GM21515 (cell line): ENCODE measurements at regions not wholly inside any gene's neighbourhood (a gene's known extent, or its start where the extent isn't known, plus 50 kb on each side); places are given as distances from the start of the nearest gene placed in this dataset.
"Not testable (repeated sequence)": the region's sequence is repeated elsewhere in the genome, so short reads cannot be mapped to it uniquely, and the experiment has no call there.

Experiments used
- ATAC-seq: cut with Tn5 transposase; IDR thresholded peaks from one replicate; pipeline ENCODE4 v1.9.1; 2021; ENCODE audit not compliant: unreplicated experiment

DNA sequence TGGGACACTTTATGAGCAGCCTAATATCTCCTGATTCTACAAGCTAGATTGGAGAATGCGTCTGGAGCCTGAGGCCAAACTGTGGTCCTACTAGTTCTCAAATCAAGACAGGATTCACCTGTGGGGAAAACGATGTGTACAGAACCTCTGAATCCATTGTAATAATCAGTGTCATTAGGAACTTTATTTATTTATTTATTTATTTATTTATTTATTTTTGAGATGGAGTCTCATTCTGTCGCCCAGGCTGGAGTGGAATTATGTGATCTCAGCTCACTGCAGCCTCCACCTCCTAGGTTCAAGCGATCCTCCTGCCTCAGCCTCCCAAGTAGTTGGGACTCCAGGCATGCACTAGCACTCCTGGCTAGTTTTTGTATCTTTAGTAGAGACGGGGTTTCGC lies 52.6 kb upstream of the KIF26B start:
- not testable (repeated sequence) for ATAC-seq

GRCh38 chr1:245099401-245099800 lies 55.4 kb upstream of the KIF26B start:
- no peak for ATAC-seq

DNA sequence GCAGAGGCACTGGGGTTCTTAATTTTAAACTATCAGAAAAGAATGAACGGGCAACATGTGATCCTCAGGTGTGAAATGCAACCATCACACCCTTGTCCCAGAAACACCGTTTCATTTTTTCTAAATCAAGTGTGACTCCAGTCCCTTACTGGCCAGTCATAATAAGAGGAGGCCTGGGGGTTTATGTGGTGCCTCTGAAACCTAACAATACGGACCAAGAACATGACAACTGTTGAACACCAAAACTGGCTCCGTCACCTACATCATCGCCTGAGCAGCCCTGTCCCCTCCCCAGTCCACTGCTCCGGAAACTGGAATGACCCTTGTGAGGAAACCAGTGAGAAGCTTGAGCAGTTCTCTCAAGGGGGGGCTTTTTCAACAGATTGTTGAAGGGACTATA lies 55.9 kb upstream of the KIF26B start:
- ATAC-seq, result no peak

- no peak for ATAC-seq
Measured at GRCh38 chr1:245096311-245097066, 58.3 kb upstream of the KIF26B start.

GRCh38 chr1:245095903-245096302 lies 58.9 kb upstream of the KIF26B start:
- no peak for ATAC-seq

DNA sequence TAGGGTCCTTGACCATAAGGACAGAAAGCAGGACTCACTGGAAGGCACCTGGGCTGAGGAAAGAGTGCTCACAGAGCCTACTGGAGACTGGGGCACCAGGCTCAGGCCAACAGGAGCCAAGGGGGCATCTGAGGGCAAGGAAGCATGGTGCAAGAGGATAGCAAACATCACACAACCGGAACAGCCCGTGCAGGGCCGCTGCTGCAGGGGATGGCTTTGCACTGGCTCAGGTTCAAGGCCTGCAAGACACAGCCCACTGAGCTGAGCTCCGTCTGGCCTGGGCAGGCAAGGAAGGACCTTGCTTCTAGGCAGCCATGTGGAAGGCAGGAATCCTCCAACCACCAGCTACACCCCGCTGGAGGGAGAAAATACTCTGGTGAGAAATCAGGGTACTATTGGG lies 59.8 kb upstream of the KIF26B start:
- no peak for ATAC-seq

DNA sequence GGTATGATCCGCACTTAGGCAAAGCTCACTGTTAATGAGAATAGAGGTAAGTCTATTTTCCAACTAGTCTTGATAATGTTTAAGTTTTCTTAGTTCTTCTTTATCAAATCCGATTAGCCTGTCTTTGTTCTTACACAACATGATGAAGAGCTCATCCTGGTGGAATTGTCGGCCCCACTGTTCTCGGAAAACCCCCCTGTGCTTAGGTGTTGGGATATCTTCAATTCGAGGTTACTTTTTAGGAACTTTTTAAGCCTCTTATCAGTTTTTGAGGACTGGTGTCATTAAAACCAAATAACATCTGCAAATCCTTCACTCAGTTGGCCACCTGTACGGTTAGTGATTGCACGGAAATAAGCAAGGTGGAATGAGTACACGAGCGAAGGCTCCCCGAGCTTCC lies 60.7 kb upstream of the KIF26B start:
- no peak for ATAC-seq

DNA sequence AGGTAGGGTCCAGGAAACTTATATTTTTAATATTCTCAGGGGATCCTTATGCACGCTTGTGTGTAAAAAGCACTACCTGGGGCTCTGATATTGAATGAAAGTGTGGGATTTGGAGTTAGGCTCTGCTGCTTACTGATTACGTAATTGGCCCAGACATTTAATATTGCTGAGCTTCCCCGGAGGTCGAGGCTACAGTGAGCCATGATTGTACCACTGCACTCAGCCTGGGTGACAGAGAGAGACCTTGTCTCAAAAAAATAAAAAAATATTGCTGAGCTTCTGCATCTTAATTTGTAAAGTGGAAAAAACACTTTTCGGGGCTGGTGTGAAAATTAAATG lies 62.2 kb upstream of the KIF26B start:
- ATAC-seq, result no peak

GRCh38 chr1:245091818-245092637 lies 62.8 kb upstream of the KIF26B start:
- ATAC-seq, result no peak

- ATAC-seq, result no peak
Measured at GRCh38 chr1:245091171-245091621, 63.6 kb upstream of the KIF26B start.

DNA sequence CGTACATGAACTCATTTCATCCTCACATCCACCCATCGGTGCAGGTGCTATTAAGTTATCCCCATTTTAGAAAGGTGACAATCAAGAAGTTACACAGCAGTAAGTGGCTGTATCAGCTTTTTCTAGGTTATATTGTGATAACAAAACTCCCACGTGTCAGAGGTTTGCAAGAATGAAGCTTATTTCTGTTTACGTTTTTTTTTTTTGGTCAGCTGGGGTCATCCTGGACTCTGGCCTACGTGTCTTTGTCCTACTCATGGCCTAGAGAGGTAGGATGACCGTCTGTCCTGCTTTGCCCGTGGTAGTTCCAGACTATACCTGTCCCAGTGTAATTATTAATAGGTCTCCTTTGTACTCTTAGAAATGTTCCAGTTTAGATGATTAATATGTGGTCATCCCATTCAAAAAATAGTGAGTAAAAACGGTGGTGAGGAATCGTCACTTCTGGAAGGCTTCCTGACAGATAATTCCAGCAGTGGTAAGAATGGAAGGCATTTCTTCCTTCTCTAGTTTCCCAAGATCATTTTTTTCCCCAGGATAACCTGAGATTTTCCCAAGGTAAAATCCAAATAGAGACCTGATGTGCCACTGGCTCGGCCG lies 64.2 kb upstream of the KIF26B start:
- no peak for ATAC-seq

DNA sequence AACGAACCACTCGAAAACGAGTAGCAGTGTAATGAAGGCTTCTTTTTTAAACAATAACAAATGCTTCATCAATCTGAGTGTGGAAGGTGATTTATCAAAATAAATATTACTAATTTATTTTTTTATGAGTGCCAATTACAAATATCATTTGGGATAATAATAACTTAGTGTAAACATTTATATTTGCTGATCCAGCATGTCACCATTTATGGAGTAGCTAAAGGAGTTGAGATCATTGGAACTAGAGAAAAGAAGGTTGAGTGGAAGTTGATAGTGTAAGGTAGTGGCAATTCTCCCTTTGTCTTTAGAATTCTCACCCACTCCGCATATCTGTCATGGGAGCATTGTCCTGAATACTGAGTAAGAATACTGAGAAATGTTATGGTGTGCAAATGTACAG lies 67.1 kb upstream of the KIF26B start:
- no peak for ATAC-seq

DNA sequence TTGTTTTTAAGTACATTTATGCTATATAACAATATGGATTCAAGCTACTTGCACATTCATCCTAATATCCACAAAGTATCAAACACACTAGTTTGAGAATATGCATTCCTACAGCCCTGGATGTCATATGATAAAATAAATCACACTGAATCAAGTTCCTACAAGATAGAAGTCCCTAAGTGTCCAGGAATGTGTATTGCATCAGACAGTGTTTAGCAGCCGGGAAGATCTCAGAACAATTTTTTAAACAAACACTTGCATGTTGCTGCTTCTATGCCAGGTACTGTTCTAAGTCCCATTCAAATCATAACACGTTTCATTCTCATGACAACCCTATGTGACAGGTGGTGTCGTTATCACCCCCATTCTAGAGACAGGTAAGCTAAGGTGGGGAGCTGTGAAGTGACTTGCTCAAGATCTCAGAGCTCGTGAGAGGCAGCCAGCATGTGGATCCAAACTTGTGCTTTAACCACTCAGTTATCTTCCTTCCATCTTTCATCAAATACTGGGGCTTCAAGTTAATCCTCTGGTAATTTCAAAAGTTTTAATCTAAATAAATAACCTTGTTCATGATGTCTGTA lies 68.3 kb upstream of the KIF26B start:
- ATAC-seq, result no peak

DNA sequence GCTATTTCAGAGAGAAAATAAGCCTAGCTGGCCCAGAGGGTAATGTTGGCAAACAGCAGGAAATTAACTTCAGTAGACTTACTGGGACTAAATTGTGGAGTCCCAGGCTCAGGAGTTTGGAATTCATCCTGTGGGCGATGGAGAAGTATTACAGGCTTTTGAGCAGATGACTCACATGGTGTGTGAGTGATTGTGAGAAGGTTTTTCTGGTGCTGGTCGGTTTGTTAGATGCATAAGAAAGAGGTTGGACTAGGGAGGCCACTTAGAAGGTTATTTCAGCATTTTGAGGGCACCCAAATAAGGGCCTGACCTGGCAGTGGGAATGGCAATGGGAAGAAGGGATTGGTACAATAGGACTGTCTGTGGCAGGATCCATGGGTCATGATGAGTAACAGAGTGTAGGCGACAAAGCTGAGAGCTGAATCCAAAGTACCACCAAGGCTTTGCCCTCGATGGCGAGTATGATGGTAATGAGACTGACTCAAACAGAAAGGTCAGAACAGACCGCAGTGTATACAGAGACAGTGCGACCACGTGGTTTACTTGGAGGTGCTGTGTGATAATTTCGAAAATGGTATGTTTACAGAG lies 69.2 kb upstream of the KIF26B start:
- ATAC-seq, result no peak

- ATAC-seq, result no peak
Measured at GRCh38 chr1:245084551-245084950, 70.2 kb upstream of the KIF26B start.

GRCh38 chr1:245079021-245079609 lies 75.7 kb upstream of the KIF26B start:
- no peak for ATAC-seq

- no peak for ATAC-seq
Measured at GRCh38 chr1:245074898-245075297, 79.9 kb upstream of the KIF26B start.

- no peak for ATAC-seq
Measured at GRCh38 chr1:245074232-245074747, 80.5 kb upstream of the KIF26B start.

- ATAC-seq, result no peak
Measured at GRCh38 chr1:245070836-245071615, 83.8 kb upstream of the KIF26B start.

GRCh38 chr1:245067257-245067656 lies 87.5 kb upstream of the KIF26B start:
- ATAC-seq, result no peak
